ENCODE measurements at regions not wholly inside any gene's neighbourhood (a gene's known extent, or its start where the extent isn't known, plus 50 kb on each side); places are given as distances from the start of the nearest gene placed in this dataset.
"Not testable (repeated sequence)": the region's sequence is repeated elsewhere in the genome, so short reads cannot be mapped to it uniquely, and the experiment has no call there.

DNA sequence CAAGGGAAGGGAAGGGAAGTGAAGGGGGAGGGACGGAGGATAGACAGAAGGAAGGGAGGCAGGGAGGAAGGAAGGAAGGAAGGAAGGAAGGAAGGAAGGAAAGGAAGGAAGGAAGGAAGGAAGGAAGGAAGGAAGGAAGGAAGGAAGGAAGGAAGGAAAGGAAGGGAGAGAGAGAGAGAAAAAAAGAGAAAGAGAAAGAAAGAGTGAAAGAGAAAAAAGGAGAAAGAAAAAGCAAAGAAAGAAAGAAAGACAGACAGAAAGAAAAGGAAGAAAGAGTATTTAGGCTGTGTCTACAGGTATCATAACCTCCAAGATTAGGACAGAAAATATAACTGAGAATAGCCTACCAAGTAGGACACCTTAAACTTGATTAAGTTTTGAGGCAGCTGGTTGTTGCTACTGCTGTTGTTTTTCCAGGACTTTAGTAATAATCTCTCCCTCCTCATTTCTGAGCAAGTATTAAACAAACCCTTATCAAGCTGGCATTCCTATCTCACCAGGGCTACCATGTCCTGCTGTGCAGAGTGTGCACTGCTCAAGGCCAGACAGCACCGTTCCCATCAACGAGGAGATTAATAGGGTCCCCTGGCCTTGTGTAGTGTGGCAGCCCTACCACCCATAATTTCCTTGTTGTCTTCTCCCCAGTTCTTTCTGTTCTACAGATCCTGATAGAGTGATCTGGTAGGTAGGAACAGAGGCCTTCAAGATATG, 90.5 kb upstream of the FHL2 start:
- no peaks in the 10 kb centered on the region for H3K36me3 ChIP-seq
- H3K27me3 ChIP-seq, result no peaks in the 10 kb centered on the region
- peak; percentile 27 for DNase-seq
- H3K9me3 ChIP-seq, result no peaks in the 10 kb centered on the region; the same call in 1 of the 2 replicates
- no peak overlapping the region for H3K4me3 ChIP-seq

DNA sequence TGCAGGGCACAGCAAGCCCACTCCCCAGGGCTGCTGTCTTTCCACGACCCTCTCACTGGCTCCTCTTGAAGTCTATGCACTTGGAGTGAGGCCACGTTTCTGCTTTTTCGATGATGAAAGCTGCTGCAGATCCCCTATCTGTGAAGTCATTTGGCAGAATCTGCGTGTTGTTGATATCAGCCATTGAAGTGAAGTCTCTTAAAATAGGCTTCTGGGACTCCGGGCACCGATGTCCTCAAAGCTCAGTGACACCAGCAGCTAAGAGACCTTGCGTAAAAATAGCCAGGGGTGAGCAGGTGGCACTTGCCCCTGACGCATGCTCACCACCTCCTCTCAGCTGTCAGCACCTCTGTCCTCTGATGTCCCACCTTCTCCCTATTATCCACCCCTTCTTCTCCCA, 89.4 kb upstream of the FHL2 start:
- DNase-seq, result no peak
- Histone ChIP-seq H3K9me3 (peaks cover 4% of the 10 kb centered on the region; the same call in 1 of the 2 replicates), H3K36me3 (no peaks in the 10 kb centered on the region), H3K27me3 (no peaks in the 10 kb centered on the region), H3K4me3 (no peak overlapping the region)

DNA sequence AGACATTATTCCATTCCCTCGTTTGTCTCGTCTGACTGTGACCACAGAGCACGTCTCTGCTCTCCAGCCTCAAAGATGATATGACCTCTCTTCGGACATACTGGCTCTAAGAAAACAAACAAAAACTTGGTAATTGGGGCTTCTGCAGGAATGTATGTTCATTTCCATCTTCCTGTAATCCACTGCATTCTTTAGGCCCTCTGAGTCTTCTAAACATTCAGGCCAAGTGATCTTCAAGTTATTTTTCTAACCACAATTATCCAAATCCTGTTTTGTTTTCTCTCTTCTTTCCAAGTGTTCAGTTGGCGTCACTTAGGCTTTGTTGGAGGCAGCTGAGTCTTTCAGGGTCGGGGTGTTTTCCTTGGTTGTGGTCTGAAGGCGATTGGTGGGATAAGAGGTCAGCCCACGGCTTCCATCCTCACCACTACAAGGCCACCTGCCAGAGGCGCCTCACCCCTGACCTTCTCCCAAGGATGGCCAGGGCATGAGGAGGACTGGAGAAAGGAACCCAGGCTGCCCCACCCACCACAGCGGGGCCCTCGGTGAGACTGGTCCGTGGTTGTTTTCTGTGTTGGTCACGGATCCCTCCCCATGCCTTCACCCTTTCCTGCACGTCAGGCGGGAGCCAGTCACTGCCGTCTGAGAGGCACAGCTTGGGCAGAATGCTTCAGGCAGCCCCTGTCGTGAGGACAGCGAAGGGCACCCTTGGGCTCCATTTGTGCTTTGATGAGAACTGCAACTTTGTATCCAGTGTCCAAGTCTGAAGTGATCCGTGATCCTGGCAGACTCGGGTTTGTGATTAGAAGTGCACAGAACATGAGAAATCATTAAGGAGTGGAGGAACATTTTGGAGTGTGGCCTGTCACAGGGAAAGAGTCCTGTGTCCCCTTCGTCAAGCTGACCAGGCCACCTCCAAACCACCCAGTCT, 88.6 kb upstream of the FHL2 start:
- Histone ChIP-seq H3K27me3 (no peaks in the 10 kb centered on the region), H3K9me3 (peaks cover 4% of the 10 kb centered on the region; the same call in 1 of the 2 replicates), H3K36me3 (no peaks in the 10 kb centered on the region), H3K4me3 (no peak overlapping the region)
- peak; percentile 99 for DNase-seq

DNA sequence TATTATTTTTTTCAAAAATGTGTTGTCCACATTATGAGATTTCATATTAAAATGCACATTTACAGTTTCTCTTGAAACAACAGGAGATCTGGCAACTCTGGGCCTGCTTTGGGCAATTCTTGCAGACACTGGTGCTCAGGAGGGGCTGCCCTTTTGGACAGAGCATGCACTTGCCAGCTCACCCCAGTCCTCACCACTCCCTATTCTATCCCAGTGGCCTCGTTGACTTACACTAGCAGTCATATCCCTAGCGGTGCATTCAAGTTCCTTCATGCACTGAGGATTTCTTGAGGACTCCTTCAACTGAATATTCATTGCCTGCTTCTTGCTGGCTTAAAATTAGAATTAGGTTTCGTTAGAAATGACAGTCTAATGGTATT, 87.9 kb upstream of the FHL2 start:
- peak; percentile 68 for DNase-seq
- H3K4me3 ChIP-seq, result no peak overlapping the region
- no peaks in the 10 kb centered on the region for H3K36me3 ChIP-seq
- H3K27me3 ChIP-seq, result no peaks in the 10 kb centered on the region
- peaks cover 4% of the 10 kb centered on the region; the same call in 1 of the 2 replicates for H3K9me3 ChIP-seq

DNA sequence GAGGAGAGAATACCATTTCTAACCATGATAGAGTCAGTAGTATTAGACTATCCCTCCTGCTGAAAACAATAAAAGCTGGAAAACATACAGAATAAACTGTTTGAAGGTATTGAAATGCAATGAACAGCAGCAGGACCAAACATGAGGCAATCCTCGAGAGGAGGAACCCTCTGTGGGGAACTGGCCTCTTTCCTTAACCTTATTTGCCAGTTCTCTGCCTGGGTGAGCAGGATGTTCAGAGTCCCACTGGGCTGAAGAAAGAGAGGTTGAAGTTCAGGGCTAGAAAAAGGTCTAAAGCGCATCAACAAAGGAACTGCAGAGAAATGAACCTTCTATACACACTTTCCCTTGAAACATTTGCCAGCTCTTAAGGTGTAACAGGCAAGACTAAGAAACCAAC, 79.8 kb upstream of the FHL2 start:
- no peaks in the 10 kb centered on the region for H3K9me3 ChIP-seq
- no peak overlapping the region for H3K4me3 ChIP-seq
- no peak for DNase-seq
- H3K27me3 ChIP-seq, result no peaks in the 10 kb centered on the region
- no peaks in the 10 kb centered on the region for H3K36me3 ChIP-seq

DNA sequence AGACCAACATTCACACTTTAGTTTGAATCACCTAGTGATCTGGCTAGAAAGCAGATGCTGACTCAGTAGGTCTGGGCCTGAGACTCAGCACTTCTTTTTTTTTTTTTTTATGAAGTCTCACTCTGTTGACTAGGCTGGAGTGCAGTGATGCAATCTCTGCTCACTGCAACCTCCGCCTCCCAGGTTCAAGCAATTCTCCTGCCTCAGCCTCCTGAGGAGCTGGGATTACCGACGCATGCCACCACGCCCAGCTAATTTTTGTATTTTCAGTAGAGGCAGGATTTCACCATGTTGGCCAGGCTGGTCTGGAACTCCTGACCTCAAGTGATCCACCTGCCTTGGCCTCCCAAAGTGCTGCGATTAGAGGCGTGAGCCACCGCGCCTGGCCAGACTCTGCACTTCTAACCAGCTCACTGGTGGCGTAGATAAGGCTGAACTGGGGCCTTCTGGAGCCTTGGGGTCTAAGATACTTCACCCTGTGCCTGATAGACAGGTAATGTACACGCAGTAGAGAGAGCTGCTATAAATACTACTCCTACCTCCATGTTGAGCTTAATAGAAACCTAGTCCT, 78.3 kb upstream of the FHL2 start:
- H3K4me3 ChIP-seq, DNase-seq, H3K9me3 ChIP-seq, H3K36me3 ChIP-seq, H3K27me3 ChIP-seq: not testable (repeated sequence)

DNA sequence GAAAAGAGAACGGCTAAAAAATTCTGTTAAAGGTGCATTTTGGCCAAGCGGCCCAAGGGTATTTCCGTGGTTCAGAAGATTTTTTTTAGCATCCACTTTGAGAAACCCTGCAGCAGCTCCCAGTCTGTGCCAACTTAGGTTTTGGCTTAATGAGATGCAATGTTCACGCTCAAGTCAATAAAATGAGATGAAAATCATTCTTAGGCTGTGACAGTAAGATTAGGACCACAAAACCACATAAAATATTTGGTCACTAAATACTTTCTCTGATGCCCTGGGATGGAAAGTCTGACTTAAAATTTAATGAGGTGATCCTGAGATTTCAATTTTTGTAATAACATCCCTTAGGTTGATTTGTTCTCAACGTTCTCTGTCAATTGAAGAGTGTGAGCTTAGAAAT, 74.2 kb upstream of the FHL2 start:
- Histone ChIP-seq H3K27me3 (no peaks in the 10 kb centered on the region), H3K4me3 (no peak overlapping the region), H3K36me3 (no peaks in the 10 kb centered on the region), H3K9me3 (no peaks in the 10 kb centered on the region)
- DNase-seq, result no peak

DNA sequence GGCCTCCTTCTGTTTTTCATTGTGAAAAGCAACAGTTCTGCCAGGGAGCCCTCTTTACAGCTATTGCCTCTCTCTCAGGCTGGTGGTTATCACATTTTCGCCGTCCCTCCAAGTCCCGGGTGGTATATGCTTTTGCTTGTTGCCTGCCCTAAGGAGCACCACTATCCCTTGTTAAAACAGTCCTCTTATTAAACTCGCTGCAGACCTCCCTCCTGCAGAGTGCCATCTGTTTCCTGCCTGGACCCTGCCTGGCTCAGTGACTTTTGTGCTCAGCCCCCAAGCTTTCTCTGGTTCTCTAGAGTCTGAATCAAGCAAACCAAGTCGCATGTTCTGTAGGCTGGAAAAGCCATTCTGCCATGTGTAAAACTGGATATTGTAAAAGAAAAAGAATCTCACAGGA, 72.1 kb upstream of the FHL2 start:
- Histone ChIP-seq H3K27me3 (no peaks in the 10 kb centered on the region), H3K36me3 (no peaks in the 10 kb centered on the region), H3K9me3 (no peaks in the 10 kb centered on the region), H3K4me3 (no peak overlapping the region)
- no peak for DNase-seq

DNA sequence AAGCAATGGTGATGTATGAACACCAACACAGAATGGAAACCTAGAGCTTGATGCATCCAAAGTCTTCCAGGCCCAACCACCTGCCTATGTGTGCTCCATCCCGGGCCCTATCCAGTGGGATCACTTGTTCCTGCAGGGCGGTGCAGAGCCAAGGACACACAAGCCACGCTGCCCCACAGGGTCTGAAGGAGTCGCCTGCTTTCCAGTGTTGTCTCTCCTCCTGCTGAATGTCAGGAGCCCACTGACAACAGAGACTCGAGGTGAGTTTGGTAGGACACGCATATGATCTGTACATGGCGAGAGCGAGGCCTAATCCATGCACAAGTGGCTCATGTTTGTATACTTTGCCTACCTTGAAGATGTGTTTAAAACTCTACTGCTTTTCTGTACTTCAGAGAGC, 70.9 kb upstream of the FHL2 start:
- DNase-seq, result no peak
- Histone ChIP-seq H3K27me3 (no peaks in the 10 kb centered on the region), H3K9me3 (no peaks in the 10 kb centered on the region), H3K36me3 (no peaks in the 10 kb centered on the region), H3K4me3 (no peak overlapping the region)

DNA sequence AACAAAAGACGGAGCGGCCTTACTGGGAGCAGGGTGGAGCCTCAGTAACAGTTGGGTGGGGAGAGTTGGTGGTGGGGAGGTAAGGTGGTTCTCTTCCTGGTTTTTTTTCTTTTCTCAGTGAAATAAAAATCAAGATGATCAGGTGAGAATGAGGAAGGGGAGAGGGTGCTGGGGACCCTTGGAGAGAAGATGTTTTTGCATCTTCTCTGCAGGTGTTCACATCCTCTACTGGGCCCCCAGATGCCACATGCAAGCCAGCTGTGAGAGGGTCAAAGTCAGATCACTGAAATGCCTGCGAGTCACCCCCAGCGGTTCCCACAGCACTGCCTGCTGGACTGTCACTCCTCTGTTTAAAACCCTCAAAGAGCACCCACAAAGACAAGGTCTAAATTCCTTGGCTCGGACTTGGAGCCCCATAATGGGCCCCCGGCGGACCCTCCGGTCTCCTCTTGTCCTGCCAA, 69.8 kb upstream of the FHL2 start:
- H3K9me3 ChIP-seq, result no peaks in the 10 kb centered on the region
- H3K27me3 ChIP-seq, result no peaks in the 10 kb centered on the region
- no peaks in the 10 kb centered on the region for H3K36me3 ChIP-seq
- no peak overlapping the region for H3K4me3 ChIP-seq
- no peak for DNase-seq

DNA sequence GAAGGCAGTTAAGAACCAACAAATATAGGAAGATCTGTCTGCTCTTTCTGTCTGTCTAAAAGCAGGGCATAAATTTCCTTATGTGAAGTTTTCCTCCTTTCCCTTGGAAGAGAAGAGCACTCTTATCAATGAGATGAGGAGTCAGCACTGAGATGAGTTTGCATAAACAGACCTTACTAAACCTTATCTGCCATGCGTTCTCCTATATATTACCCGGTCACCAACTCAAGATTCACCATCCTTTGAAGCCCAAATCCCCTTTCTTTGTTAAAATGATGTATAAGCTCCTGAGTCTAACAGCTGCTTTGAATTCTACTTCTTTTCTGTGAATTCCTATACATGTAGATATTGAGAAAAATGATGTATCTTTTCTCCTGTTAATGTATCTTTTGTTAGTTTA, 65.5 kb upstream of the FHL2 start:
- H3K36me3 ChIP-seq, result no peaks in the 10 kb centered on the region
- no peak overlapping the region for H3K4me3 ChIP-seq
- no peak for DNase-seq
- no peaks in the 10 kb centered on the region for H3K9me3 ChIP-seq
- no peaks in the 10 kb centered on the region for H3K27me3 ChIP-seq

DNA sequence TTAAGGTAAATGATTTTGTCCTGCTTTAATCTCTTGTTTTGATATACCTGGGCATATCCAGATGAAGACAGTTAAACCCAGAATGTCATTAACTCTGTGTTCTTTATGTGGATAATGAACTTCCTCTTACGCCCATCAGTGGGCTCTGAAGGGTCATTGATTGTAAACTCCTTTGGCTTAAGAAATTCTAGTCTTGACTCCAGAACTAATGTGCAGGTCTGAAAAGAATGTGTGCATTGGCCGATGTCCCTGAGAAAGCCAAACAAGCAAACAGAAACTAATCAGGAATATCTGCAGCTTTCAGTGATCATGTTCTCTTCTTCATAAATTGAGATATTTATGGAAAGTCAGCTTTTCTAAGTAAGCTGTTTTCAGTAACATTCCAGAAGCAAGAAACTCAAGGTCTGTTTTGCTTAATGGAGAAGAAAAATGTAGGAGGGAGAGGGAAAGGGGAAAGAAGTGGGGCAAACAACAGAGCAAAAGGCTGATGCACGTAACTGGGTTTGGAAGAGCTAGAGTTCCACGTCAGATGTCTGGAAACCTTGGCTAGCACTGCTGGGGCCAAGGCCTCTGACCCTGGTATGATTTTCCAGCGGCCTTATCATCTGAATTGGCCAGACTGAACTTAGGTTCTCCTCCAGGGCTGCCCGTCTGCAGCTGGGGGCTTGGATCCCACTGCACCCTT, 61.3 kb upstream of the FHL2 start:
- peaks cover 3% of the 10 kb centered on the region; the same call in 1 of the 2 replicates for H3K9me3 ChIP-seq
- DNase-seq, result no peak
- H3K27me3 ChIP-seq, result no peaks in the 10 kb centered on the region
- H3K4me3 ChIP-seq, result no peak overlapping the region
- H3K36me3 ChIP-seq, result no peaks in the 10 kb centered on the region

DNA sequence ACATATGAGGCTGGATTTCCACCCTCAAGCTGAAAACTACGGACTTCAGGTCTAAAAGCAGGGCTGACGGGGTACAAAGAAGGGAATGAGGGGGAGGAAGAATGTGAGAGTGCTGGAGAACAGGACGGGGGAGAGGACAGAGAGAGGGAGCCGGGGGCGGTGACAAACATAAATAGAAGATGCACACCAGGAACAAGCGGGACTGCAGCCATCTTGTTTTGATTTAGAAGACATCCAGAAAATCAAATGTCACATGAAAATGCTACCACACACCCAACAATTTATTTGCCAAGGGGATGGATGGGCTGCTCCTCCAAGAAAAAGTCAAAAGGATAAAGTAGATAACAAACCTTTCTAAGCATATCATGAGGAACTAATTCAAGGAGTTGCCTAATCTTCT, 59.2 kb upstream of the FHL2 start:
- DNase-seq, result no peak

DNA sequence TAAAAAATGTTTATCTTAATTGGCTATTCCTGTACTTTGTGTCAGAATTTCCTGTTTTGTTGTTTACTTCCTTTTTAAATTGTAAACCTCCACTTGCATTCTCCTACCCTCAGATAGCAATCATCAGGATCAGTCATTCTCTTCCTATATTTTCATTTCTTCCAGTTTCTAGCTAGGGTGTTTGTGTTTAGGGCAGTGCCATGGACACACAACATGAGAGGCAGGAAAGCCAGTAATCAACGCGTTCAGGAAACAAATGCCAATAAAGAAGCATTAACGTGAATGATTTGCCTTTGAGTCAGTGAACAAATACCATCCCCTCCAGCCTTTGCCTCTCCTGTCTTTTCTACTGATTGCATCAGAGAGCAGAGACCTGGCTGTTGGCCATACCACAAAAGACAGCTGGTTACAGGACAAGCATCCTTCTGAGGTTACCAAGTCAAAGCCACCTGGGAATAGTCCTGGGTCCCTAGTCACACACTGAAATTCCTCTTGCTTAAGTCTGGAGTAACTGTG, 56.7 kb upstream of the FHL2 start:
- Histone ChIP-seq H3K4me3 (no peak overlapping the region), H3K9me3 (peaks cover 3% of the 10 kb centered on the region; the same call in 1 of the 2 replicates), H3K27me3 (no peaks in the 10 kb centered on the region), H3K36me3 (no peaks in the 10 kb centered on the region)
- DNase-seq, result peak; percentile 90

More for the DNA sequence above, 59.2 kb upstream of the FHL2 start:
- no peaks in the 10 kb centered on the region for H3K27me3 ChIP-seq
- peaks cover 3% of the 10 kb centered on the region; the same call in 1 of the 2 replicates for H3K9me3 ChIP-seq
- H3K36me3 ChIP-seq, result no peaks in the 10 kb centered on the region
- H3K4me3 ChIP-seq, result no peak overlapping the region

DNA sequence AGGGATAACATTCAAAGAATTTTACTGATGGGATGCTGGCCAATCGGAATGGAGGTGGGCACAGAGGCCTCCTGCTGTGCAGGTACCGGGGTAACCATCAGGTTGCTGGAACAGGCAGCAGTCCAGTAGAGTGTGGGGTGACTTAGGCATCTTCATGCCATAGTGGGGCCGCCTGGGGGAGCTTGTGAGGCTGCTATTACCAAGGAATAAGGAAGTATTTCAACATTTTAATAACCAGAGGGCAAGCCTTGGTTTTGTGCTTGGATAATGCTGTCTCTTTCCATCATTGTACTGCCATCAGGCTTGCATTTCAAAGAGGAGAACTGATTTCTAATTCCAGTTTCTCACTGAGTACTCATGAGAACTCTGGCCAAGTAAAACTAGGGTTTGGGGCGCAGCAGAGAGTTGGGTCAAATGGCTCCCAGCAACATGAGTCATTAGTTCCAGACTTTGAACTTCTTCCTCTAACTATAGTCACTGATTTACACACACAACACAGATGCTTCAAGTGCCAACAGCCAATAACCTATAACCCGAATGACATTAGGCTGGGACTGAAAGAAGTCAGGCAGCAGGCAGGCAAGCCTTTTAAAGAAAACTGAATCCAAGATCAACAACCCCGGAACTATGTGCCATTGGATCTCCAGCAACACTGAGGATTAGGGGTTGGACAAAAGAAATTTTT, 56.1 kb upstream of the FHL2 start:
- no peak overlapping the region for H3K4me3 ChIP-seq
- H3K9me3 ChIP-seq, result peaks cover 3% of the 10 kb centered on the region; the same call in 1 of the 2 replicates
- no peaks in the 10 kb centered on the region for H3K36me3 ChIP-seq
- DNase-seq, result peak; percentile 77
- no peaks in the 10 kb centered on the region for H3K27me3 ChIP-seq

DNA sequence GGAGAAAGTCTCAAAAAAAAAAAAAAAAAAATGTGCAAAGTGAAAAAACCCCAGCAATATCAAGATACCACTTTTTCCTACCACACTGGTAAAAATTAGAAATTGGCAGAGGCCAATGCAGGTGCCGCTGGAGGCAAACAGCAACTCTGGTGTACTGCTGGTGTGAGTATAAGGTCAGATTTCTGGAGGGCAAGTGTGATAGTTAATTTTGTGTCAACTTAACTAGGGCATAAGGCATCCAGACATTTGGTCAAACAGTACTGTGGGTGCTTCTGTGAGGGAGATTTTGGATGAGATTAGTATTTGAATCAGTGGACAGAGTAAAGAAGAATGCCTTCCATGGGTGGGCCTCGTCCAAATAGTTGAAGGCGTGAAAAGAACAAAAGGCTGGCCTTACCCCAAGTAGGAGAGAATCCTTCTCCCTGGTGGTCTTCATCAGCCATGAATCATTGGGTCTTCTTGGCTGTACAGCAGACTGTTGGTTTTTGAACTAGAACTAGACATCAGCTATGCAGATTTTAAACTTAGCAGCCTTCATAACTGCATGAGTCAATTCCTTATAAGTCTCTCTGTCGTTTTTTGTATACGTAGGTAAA, 52.8 kb upstream of the FHL2 start:
- DNase-seq, result no peak
- Histone ChIP-seq H3K9me3 (no peaks in the 10 kb centered on the region), H3K4me3 (no peak overlapping the region), H3K36me3 (no peaks in the 10 kb centered on the region), H3K27me3 (no peaks in the 10 kb centered on the region)

Data from MG63 (cell line).